Erythroblast (primary cell): ENCODE measurements at regions not wholly inside any gene's neighbourhood (a gene's known extent, or its start where the extent isn't known, plus 50 kb on each side); places are given as distances from the start of the nearest gene placed in this dataset.
"Not testable (repeated sequence)": the region's sequence is repeated elsewhere in the genome, so short reads cannot be mapped to it uniquely, and the experiment has no call there.

Experiments used
- DNase-seq, 2 experiments: peaks; one replicate each; lab custom pipeline; 2025; lab: John Stamatoyannopoulos, UW
- GATA1 ChIP-seq: IDR thresholded peaks from 2 replicates; pipeline ENCODE4 v1.6.1; 2011; ENCODE audit warnings: low read depth, mild to moderate bottlenecking, control low read depth, low read length, moderate library complexity
- POLR2A ChIP-seq: IDR thresholded peaks from 2 replicates; pipeline ENCODE4 v1.6.1; 2011; ENCODE audit warnings: mild to moderate bottlenecking, low read length

DNA sequence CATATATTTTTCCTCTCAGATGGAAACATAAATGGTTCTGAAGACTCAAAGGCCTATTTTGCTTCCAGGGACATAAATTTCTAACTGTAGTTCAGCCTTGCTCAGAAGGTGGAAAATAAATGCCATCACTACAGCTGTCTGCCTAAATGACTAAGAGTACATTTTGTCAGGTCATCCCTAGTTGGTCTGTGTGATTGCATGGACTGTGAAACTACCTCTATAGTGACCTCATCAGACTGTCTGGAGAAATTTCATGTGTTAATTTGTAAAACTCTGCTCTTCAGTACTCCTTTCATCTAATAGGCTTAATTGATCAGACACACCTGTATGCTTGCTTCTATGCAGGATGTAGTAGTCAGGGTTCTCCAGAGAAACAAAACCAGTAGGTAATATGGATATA is 886.9 kb downstream of the AMY1C start:
- peak in 1 of 2 experiments; percentile 8 for DNase-seq
- no peak for TF ChIP-seq GATA1
- TF ChIP-seq POLR2A: no peak

DNA sequence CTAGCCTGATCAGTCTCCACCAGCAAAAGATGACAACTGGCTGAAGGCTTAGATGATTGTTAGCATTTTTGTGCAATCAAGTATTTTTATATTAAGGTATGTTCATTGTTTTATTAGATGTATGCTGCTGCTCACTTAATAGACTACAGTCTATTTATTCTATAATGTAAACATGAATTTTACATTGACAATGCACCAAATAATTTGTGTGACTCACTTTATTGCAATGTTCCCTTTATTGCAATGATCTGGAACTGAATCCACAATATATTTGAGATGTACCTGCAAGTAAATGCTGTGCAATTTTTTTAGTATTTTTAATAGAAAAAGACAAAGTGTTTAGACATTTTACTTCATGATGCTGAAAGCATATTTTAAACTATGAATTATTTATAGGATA is 896.5 kb downstream of the AMY1C start:
- TF ChIP-seq GATA1: no peak
- no peak for TF ChIP-seq POLR2A
- DNase-seq: no peak

DNA sequence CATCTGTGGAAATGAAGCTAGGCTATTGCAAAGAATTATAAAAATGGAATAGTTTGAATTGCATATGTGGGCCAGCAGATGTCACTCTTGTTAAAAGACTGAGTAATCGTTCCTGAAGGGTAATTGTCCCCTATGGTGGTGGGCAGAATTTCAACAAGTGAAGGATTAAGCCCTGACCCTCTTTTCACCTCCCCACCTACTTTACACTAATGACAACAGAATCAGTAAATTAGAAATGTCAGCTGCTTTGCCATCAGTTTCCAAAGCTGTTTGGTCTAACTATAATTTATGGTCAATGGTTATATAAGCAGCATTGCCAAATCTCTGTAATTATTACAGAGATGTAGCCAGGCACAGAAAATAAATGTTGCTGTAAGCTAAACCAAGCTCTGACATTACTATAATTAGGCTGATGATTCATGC is 898.6 kb downstream of the AMY1C start:
- DNase-seq: peak; percentile 7 to 13
- TF ChIP-seq GATA1: no peak
- no peak for TF ChIP-seq POLR2A

DNA sequence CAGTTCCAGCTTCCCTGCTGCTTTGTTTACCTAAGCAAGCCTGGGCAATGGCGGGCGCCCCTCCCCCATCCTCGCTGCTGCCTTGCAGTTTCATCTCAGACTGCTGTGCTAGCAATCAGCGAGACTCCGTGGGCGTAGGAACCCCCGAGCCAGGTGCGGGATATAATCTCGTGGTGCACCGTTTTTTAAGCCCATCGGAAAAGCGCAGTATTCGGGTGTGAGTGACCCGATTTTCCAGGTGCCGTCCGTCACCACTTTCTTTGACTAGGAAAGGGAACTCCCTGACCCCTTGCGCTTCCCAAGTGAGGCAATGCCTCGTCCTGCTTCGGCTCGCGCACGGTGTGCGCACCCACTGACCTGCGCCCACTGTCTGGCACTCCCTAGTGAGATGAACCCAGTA is 914.7 kb downstream of the AMY1C start:
- DNase-seq: not testable (repeated sequence)

DNA sequence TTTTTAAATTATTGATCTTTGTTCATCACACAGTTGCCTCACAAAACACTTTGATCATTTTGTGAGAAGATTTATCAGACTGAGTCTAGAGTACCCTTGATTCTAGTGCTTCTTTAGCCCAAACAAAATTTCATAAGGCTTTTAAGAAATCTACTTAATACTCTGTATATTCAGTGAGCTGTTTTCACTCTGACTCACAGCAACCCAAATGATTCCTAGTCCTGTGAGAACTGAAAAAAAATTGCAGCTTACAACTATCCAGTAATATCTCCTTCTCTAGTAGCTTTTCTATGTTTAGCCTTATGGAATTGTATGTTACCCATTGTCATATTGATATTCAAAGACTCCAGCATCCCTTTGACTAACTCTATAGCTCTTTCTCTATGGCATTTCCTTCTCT is 915.6 kb downstream of the AMY1C start:
- DNase-seq: no peak
- TF ChIP-seq POLR2A: no peak
- TF ChIP-seq GATA1: no peak

DNA sequence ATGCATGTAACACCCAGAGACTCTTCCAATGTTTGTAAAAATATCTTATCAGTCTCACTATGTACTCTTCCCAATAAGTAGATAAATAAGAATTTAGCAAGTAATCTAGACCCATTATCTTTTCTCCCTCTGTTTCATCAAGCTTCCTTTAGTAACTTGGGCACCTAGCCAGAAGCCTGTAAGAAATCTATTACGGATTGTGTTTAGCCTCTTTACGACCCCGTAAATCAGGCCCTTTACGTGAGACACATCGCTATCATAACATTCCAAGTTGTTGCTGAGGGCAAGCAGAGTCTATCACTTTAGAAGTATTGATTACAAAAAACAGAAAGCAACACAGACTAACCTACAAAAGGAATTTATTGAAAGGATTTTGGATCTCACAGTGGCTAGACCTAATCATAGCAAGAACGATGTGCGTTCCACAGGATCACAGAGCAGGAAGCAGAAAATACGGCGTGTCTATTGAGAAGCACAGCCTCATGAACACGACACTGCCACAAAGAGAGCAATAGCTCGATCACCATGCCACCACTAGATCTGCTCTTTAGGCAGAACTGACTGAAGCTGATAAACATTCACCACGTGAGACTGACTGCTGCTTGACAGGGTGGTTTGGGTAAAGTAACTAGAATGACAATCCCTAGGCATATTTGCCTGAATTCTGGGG is 922.1 kb downstream of the AMY1C start:
- TF ChIP-seq POLR2A (no peak), GATA1 (no peak)
- no peak for DNase-seq

DNA sequence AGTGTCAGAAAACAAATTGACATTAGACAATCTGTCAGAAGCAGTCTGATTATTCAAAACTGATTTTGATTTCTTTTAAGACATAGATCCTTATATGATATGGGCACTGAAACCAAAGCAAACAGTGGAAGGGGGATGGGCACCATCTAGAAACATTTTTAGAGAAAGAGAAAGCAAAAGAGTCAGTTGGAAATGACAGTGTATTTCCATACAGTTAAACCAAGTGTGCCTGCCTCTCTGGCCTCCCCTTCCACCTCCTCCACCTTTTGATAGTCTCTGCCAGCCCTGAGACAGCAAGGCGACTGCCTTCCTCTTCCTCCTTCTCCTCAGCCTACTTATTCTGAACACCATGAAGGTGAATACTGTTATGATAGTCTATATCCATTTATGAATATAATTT is 949.7 kb downstream of the AMY1C start:
- no peak for TF ChIP-seq POLR2A
- no peak for TF ChIP-seq GATA1
- DNase-seq: no peak

DNA sequence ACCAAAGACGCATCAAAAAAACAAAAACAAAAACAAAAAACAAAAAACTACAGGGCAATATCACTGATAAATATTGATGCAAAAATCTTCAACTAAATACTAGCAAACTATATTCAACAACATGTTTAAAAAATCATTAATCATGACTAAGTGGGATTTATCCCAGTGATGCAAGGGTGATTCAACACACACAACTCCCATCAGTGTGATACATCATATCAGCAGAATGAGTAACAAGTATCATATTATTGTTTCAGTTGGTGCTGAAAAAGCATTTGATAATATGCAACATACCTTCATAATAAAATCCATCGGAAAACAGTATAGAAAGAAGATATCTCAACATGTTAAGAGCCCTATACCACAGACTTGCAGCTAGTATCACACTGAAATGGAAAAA is 953.0 kb downstream of the AMY1C start:
- no peak for DNase-seq
- TF ChIP-seq POLR2A: no peak
- TF ChIP-seq GATA1: no peak

DNA sequence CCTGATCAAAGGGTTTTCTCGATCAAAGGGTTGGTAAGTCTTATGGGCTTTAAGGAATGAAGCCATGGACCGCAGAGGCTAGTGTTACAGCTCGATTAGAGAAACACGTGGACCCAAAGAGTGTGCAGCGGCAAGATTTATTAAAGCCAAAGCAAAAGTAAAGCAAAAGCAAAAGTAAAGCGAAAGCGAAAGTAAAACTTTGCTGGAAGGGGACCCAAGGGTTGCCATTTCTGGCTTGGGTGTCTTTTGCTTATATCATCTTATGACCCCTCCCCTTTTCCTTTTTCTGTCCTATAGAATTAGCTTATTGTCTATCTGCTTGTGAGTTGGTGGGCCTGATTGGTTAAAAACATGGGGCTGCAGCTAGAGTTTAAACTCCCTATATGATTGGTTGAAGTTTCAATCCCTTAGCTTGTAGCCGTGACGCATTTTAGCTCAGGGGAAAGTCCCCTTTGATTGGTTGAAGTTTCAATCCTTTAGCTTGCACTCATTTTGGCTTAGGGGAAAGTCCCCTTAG is 957.0 kb downstream of the AMY1C start:
- TF ChIP-seq GATA1 (no peak), POLR2A (no peak)
- DNase-seq: peak; percentile 6 to 15

DNA sequence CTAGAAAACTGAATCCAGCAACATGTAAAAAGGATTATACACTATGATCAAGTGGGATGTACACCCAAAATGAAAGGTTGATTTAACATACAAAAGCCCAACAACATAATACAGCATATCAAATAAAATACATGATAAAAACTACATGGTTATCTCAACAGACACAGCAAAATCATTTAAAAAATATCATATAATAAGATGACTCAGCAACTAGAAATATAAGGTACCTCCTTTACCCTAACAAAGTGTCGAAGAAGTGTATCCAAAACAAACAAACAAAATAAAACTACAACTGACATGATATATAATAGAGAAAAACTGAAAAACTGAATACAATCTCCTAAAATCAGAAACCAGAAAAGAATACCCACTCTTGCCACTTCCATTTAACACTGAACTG is 969.1 kb downstream of the AMY1C start:
- TF ChIP-seq POLR2A: no peak
- no peak for TF ChIP-seq GATA1
- DNase-seq: no peak

DNA sequence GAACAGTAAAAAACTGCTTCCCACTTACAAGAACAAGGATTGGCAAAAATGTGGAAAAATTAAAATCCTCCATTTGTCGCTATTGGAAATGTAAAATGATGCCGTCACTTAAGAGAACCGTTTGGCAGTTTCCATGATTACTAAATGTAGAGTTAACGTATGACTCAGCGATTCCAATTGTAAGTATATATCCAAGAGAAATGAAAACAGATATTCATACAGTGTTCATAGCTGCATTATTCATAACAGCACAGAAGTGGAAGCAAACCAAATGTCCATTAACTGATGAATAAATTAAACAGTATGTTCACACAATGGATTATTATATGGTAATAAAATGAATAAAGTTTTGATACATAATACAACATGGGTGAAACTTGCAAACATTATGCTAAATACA is 971.0 kb downstream of the AMY1C start:
- TF ChIP-seq POLR2A (no peak), GATA1 (no peak)

DNA sequence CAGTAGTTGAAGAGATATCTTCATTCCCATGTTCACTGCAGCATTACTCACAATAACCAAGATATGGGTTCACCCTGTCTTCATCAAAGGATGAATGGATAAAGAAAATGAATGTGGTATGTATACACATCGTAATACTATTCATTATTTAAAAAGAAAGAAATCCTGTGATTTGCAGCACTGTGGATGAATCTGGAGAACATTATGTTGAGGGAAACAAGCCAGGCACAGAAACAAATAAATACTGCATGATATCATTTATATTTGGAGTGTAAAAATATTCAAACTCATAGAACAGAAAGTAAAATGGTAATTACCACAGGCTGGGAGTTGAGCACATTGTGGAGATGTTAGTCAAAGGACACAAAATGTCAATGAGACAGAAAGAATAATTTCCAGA is 977.2 kb downstream of the AMY1C start:
- DNase-seq: no peak
- TF ChIP-seq GATA1 (no peak), POLR2A (no peak)

More for the DNA sequence above, 971.0 kb downstream of the AMY1C start:
- DNase-seq: no peak

DNA sequence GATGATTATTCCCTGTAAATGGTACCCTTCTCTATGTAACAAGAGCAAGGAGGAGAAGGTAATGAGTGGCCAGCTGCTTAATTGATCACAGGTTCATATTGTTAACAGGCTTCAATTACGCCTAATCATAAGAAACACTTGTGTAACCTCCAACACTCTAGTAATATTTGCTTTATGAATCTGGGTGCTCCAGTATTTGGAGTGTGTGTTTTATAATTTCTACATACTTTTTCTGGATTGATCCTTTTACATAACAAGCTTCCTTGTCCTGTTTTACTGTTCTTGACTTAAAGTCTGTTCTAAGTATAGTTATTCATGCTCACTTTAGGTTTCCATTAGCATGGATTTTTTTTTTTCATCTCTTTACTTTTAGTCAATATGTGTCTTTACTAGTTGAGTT is 984.2 kb downstream of the AMY1C start:
- TF ChIP-seq GATA1 (no peak), POLR2A (no peak)
- no peak for DNase-seq

DNA sequence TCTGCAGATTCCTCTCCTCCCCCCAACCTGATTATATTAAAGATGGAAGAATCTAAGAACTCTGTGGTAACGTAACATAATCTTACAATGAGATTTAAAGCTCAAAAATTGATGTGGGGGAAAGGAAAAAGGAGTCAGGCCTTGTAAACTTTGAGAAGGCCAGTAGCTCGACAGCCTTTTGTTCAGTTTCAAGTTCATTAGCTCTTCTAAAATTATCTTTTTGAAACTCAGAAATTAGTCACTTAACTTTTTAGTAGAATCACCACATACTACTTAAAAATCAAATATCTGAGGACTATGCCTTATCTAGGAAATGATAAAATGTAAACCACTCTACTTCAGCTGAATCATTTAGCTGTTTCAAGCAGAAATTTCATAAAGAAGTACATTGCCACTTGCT is 996.2 kb downstream of the AMY1C start:
- TF ChIP-seq GATA1 (no peak), POLR2A (no peak)
- no peak for DNase-seq

DNA sequence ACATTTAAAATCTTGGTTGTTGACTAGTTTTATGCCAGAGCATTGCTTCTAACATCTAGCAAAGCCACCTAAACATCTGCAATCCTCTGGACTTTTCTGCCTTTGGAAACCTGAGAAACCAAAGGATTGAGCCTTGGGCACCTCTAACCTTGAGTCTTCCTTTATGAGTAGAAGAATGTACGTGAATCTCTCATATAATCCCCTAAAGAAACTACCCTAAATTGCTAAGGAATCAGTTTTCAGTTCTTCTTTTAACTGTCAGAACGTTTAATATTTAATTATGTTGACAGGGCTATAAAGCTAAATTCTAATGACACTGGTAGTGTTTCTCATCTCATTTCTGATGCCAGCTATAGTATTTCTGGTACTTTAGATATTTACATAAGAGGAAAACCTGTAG is 997.3 kb downstream of the AMY1C start:
- no peak for DNase-seq
- TF ChIP-seq POLR2A (no peak), GATA1 (no peak)

DNA sequence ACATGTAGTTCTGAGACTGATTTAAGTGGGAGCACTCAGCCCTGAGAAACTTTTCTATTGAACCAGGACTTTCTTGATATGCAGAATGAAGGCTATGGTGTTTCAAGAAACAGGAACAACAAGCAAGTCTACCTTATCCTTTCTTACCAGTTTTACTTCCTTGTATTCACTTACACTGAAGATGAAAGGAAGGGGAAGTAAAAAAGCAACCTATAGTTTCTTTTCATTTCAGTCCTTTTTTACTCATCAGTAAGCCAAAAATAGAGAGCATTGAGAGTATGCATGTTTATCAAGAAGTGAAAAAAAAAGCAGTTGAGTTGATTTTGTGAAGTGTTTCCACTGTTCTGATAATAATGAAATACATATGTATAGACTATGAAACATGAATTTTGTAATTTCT is 1010.3 kb downstream of the AMY1C start:
- TF ChIP-seq POLR2A (no peak), GATA1 (no peak)
- no peak for DNase-seq

DNA sequence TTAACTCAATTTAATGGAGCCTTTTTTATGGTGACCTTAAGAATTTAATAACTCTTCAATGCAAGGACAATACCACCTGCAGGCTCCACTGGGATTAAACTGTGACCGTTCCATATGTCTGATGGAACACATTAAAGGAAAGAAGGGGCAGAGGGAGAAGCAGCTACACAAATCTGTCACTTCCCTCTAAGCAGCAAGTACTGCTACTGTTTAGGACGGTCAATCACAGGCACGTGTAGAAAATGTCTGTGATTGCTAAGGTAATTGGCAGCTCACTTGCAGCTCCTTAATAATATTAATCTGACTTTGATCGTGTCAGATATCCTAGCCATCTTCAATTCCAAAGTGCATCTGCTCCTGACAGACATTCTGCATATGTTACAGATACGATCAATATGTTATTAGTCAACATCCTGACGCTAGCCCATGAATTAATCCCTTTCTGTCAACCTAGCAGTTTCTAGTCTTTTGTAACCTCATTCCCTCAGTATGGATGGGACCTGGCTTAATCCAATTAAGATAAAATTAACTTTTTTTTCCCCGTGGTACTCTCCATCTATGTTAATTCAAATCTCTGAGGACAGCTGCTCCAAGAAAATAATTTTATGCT is 1012.4 kb downstream of the AMY1C start:
- no peak for DNase-seq
- no peak for TF ChIP-seq GATA1
- TF ChIP-seq POLR2A: no peak
